ENCODE measurements at regions not wholly inside any gene's neighbourhood (a gene's known extent, or its start where the extent isn't known, plus 50 kb on each side); places are given as distances from the start of the nearest gene placed in this dataset.
"Not testable (repeated sequence)": the region's sequence is repeated elsewhere in the genome, so short reads cannot be mapped to it uniquely, and the experiment has no call there.

DNA sequence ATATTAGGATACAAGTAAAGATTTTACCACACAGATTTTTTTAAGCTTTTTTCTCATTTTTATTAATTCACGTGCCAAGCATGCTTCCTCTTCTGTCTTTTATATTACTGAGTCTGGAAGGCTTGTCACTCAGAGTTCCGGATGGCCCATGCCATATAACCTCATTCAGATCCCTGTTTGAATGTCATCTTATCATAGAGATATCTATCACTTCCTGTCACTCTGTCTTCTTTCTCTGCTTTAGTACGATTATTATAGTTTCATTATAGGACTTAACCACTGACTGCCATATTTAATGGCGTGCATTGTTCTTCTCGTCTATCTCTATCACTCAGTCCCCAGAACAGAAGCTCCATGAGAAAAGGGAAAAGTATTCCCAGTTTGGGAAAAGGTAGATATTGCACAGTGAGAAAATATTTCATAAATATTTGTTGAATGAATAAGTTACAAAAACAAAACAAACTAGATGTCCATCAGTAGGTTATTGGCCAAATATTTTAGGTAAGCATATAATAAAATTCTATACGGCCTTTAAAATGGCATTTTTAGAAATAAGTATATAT is 296.9 kb upstream of the GOT2 start:
- TF ChIP-seq, protein P1, sequence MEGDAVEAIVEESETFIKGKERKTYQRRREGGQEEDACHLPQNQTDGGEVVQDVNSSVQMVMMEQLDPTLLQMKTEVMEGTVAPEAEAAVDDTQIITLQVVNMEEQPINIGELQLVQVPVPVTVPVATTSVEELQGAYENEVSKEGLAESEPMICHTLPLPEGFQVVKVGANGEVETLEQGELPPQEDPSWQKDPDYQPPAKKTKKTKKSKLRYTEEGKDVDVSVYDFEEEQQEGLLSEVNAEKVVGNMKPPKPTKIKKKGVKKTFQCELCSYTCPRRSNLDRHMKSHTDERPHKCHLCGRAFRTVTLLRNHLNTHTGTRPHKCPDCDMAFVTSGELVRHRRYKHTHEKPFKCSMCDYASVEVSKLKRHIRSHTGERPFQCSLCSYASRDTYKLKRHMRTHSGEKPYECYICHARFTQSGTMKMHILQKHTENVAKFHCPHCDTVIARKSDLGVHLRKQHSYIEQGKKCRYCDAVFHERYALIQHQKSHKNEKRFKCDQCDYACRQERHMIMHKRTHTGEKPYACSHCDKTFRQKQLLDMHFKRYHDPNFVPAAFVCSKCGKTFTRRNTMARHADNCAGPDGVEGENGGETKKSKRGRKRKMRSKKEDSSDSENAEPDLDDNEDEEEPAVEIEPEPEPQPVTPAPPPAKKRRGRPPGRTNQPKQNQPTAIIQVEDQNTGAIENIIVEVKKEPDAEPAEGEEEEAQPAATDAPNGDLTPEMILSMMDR (conservative IDR thresholded peaks at IDR 0.05) = no peak
- H3K27ac ChIP-seq = no peak overlapping the region

DNA sequence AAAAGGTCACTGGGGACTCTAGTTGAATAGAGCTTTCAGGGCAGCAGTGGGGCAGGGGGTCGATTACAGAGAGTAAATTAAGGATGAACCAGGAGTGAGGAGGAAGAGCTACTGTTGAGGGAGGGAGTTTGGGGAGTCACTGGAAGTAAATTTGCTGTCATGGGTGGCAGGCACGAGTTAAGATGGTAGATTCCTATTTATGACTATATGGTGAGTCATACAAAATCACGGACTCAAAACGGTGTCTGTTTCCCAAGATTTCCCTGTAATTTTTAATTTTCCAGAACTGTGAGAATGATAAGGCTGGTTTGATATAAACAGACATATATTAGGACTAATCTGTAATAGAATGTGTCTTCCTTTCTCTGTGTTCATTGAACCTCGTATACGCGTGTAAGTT is 287.6 kb upstream of the GOT2 start:
- TF ChIP-seq, protein P1 (conservative IDR thresholded peaks at IDR 0.05) = no peak
- H3K27ac ChIP-seq = no peak overlapping the region

DNA sequence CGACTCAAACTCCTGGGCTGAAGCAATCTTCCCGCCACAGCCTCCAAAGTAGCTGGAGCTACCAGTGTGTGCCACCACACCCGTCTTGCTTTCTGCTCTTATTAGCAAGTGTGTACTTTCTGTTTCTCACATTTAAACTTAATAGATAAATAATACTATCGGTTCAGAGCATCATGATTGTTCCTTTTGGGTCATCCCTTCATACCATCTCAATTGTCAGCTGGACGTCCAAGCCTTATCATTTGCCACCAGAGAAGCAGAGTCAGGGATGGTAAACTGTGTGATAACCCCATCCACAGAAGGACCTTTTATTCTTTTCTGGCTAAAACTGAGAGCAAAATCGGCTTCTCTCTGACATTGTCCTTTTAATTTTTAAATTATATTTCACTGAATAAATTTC is 279.8 kb upstream of the GOT2 start:
- no peak overlapping the region for H3K27ac ChIP-seq
- TF ChIP-seq, protein P1 (conservative IDR thresholded peaks at IDR 0.05) = no peak

DNA sequence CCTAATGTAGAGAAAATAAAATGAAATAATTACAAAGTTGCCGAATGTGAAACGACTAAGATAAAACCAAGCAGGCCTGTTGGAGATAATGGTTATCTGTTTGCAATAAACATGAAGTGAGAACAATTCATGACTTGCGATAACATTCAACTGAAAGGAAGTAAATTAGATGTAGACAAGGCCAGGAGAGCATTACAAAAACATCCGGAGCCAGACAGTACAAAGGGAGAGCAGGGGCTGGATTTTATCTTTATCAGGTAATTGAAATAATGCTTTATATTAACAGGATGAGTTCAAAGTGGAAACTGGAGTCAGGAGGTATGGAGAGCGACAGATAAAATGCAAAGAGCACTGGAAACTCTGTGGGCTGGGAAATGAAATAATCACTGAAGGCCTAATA is 265.6 kb upstream of the GOT2 start:
- TF ChIP-seq, protein P1 (conservative IDR thresholded peaks at IDR 0.05) = no peak

DNA sequence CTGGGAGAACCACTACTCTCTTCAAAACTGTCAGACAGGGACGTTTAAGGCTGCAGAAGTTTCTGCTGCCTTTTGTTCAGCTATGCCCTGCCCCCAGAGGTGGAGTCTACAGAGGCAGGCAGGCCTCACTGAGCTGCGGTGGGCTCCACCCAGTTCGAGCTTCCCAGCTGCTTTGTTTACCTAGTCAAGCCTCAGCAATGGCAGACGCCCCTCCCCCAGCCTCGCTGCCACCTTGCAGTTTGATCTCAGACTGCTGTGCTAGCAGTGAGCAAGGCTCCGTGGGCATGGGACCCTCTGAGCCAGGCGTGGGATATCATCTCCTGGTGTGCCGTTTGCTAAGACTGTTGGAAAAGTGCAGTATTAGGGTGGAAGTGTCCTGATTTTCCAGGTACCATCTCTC is 258.6 kb upstream of the GOT2 start:
- H3K27ac ChIP-seq = not testable (repeated sequence)

More for the DNA sequence above, 265.6 kb upstream of the GOT2 start:
- no peak overlapping the region for H3K27ac ChIP-seq

DNA sequence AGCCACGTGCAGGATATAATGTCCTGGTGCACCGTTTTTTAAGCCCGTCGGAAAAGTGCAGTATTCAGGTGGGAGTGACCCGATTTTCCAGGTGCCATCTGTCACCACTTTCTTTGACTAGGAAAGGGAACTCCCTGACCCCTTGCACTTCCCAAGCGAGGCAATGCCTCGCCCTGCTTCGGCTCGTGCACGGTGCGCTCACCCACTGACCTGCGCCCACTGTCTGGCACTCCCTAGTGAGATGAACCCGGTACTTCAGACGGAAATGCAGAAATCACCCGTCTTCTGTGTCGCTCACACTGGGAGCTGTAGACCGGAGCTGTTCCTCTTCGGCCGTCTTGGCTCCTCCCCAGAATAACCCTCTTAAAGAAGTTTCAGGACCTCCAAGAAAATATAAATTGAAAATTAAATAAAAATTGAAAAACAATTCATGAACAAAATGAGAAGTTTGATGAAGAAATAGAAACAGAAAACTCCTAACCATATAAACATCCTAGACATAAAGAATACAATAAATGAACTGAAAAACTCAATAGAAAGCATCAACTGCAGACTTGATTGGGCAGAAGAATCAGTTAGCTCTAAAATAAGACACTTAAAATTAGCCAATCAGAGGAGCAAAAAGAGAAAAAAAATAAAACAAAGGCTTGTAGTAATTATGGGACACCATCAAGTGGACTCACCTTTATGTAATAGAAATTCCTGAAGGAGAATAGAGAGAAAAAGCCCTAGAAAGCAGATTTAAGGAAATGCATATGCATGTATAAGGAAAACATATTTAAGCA is 249.3 kb upstream of the GOT2 start:
- not testable (repeated sequence) for H3K27ac ChIP-seq

DNA sequence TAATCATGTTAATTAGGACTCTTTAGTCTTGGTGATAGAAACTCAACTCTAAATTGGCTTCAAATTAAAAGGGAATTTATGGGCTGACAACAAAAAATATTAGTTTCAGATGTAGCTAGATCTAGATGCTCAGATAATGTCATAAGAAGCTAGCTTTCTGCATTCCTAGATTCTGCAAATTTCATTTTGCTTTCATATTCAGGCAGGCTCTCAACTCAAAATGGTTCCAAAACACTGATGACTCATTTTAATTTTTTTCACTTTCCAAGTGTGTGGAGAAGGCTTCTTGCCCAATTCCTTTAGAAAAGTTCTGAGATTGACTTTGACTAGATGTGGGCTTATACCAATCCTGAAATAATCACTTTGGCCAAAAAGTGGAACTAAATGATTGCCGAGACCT is 236.7 kb upstream of the GOT2 start:
- no peak overlapping the region for H3K27ac ChIP-seq
- TF ChIP-seq, protein P1 (conservative IDR thresholded peaks at IDR 0.05) = no peak

DNA sequence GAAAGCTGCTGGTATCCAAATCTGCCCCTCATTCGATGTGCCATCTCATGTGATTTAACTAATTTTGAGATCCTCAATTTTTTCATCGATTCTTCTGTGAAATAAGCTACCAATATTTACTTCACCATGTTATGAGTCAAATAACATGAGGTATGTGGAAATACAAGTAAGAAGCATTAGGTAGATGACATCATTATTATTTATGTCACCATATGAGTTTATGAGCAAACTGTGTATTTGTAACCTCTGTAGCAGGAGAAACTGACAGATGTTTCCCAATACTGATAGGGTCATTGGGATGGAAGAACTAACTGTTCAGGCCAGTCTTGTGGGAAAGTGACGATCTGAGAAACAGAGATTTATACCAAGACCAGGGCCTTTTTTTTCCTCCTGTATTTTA is 229.4 kb upstream of the GOT2 start:
- TF ChIP-seq, protein P1 (conservative IDR thresholded peaks at IDR 0.05) = no peak

More for the DNA sequence above, 229.4 kb upstream of the GOT2 start:
- H3K27ac ChIP-seq = no peak overlapping the region
